ENCODE measurements at regions not wholly inside any gene's neighbourhood (a gene's known extent, or its start where the extent isn't known, plus 50 kb on each side); places are given as distances from the start of the nearest gene placed in this dataset.
"Not testable (repeated sequence)": the region's sequence is repeated elsewhere in the genome, so short reads cannot be mapped to it uniquely, and the experiment has no call there.

GRCh38 chr5:39762761-39763160 lies 338.0 kb upstream of the DAB2 start:
- Histone ChIP-seq H3K27ac (ENCODE audit: low read depth in 1 of 2, low read length in 2 of 2) (no peak overlapping the region), H3K9me3 (ENCODE audit: control insufficient read depth, low read length) (no peaks in the 10 kb centered on the region), H3K27me3 (ENCODE audit: control insufficient read depth in 1 of 2, insufficient read depth in 2 of 2, low read length in 1 of 2) (no peaks in the 10 kb centered on the region), H3K36me3 (ENCODE audit: control insufficient read depth in 1 of 2, insufficient read depth in 2 of 2, low read length in 1 of 2) (no peaks in the 10 kb centered on the region), H3K4me3 (ENCODE audit: low read length in 2 of 2) (no peak overlapping the region), H3K4me1 (ENCODE audit: control insufficient read depth in 1 of 2, insufficient read depth in 2 of 2, low read length in 2 of 2) (peaks cover 0 to 3% of the 10 kb centered on the region in 2 donors)
- 46 to 58% methylated on average over 3 of the region's 3 CpGs for WGBS, 2 donors
- intact Hi-C loops (cut with DNase I) = no loop called here
- DNase-seq (no peak), ATAC-seq (ENCODE audit: low FRiP score) (no peak)

GRCh38 chr5:39761199-39761950 lies 336.6 kb upstream of the DAB2 start:
- Histone ChIP-seq H3K27me3 (ENCODE audit: control insufficient read depth in 1 of 2, insufficient read depth in 2 of 2, low read length in 1 of 2) (no peaks in the 10 kb centered on the region), H3K9me3 (ENCODE audit: control insufficient read depth, low read length) (no peaks in the 10 kb centered on the region), H3K27ac (ENCODE audit: low read depth in 1 of 2, low read length in 2 of 2) (no peak overlapping the region), H3K4me3 (ENCODE audit: low read length in 2 of 2) (no peak overlapping the region), H3K4me1 (ENCODE audit: control insufficient read depth in 1 of 2, insufficient read depth in 2 of 2, low read length in 2 of 2) (peaks cover 0 to 3% of the 10 kb centered on the region in 2 donors), H3K36me3 (ENCODE audit: control insufficient read depth in 1 of 2, insufficient read depth in 2 of 2, low read length in 1 of 2) (no peaks in the 10 kb centered on the region)
- DNase-seq = no peak
- ATAC-seq (ENCODE audit: low FRiP score) = no peak
- 78 to 81% methylated on average over 10 of the region's 10 CpGs for WGBS, 2 donors
- intact Hi-C loops (cut with DNase I) = no loop called here

GRCh38 chr5:39760385-39761198 lies 335.8 kb upstream of the DAB2 start:
- H3K27me3 ChIP-seq (ENCODE audit: control insufficient read depth in 1 of 2, insufficient read depth in 2 of 2, low read length in 1 of 2) = no peaks in the 10 kb centered on the region
- no peak overlapping the region for H3K4me3 ChIP-seq (ENCODE audit: low read length in 2 of 2)
- peaks cover 0 to 3% of the 10 kb centered on the region in 2 donors for H3K4me1 ChIP-seq (ENCODE audit: control insufficient read depth in 1 of 2, insufficient read depth in 2 of 2, low read length in 2 of 2)
- 10 to 12% methylated on average over 5 of the region's 5 CpGs for WGBS, 2 donors
- no peak for DNase-seq
- intact Hi-C loops (cut with DNase I) = no loop called here
- peak; percentile 90 for ATAC-seq (ENCODE audit: low FRiP score)
- H3K9me3 ChIP-seq (ENCODE audit: control insufficient read depth, low read length) = no peaks in the 10 kb centered on the region
- H3K36me3 ChIP-seq (ENCODE audit: control insufficient read depth in 1 of 2, insufficient read depth in 2 of 2, low read length in 1 of 2) = no peaks in the 10 kb centered on the region
- H3K27ac ChIP-seq (ENCODE audit: low read depth in 1 of 2, low read length in 2 of 2) = no peak overlapping the region

- H3K4me3 ChIP-seq (ENCODE audit: low read length in 2 of 2) = no peak overlapping the region
- H3K9me3 ChIP-seq (ENCODE audit: control insufficient read depth, low read length) = no peaks in the 10 kb centered on the region
- H3K27ac ChIP-seq (ENCODE audit: low read depth in 1 of 2, low read length in 2 of 2) = no peak overlapping the region
- no peaks in the 10 kb centered on the region for H3K27me3 ChIP-seq (ENCODE audit: control insufficient read depth in 1 of 2, insufficient read depth in 2 of 2, low read length in 1 of 2)
- H3K36me3 ChIP-seq (ENCODE audit: control insufficient read depth in 1 of 2, insufficient read depth in 2 of 2, low read length in 1 of 2) = no peaks in the 10 kb centered on the region
- intact Hi-C loops (cut with DNase I) = no loop called here
- no peak for DNase-seq
- no peak for ATAC-seq (ENCODE audit: low FRiP score)
- peaks cover 0 to 3% of the 10 kb centered on the region in 2 donors for H3K4me1 ChIP-seq (ENCODE audit: control insufficient read depth in 1 of 2, insufficient read depth in 2 of 2, low read length in 2 of 2)
Observed at GRCh38 chr5:39759701-39760100, 334.9 kb upstream of the DAB2 start.

- ATAC-seq (ENCODE audit: low FRiP score) (no peak), DNase-seq (no peak)
- H3K4me3 ChIP-seq (ENCODE audit: low read length in 2 of 2) = no peak overlapping the region
- 85% methylated on average over 3 of the region's 3 CpGs for WGBS, 2 donors
- no peaks in the 10 kb centered on the region for H3K9me3 ChIP-seq (ENCODE audit: control insufficient read depth, low read length)
- no peaks in the 10 kb centered on the region for H3K27me3 ChIP-seq (ENCODE audit: control insufficient read depth in 1 of 2, insufficient read depth in 2 of 2, low read length in 1 of 2)
- intact Hi-C loops (cut with DNase I) = no loop called here
- H3K36me3 ChIP-seq (ENCODE audit: control insufficient read depth in 1 of 2, insufficient read depth in 2 of 2, low read length in 1 of 2) = no peaks in the 10 kb centered on the region
- peaks cover 0 to 3% of the 10 kb centered on the region in 2 donors for H3K4me1 ChIP-seq (ENCODE audit: control insufficient read depth in 1 of 2, insufficient read depth in 2 of 2, low read length in 2 of 2)
- H3K27ac ChIP-seq (ENCODE audit: low read depth in 1 of 2, low read length in 2 of 2) = no peak overlapping the region
Observed at GRCh38 chr5:39758426-39758825, 333.6 kb upstream of the DAB2 start.

GRCh38 chr5:39757131-39757530 lies 332.4 kb upstream of the DAB2 start:
- no peaks in the 10 kb centered on the region for H3K9me3 ChIP-seq (ENCODE audit: control insufficient read depth, low read length)
- H3K27ac ChIP-seq (ENCODE audit: low read depth in 1 of 2, low read length in 2 of 2) = no peak overlapping the region
- H3K36me3 ChIP-seq (ENCODE audit: control insufficient read depth in 1 of 2, insufficient read depth in 2 of 2, low read length in 1 of 2) = no peaks in the 10 kb centered on the region
- ATAC-seq (ENCODE audit: low FRiP score) = no peak
- peaks cover 0 to 3% of the 10 kb centered on the region in 2 donors for H3K4me1 ChIP-seq (ENCODE audit: control insufficient read depth in 1 of 2, insufficient read depth in 2 of 2, low read length in 2 of 2)
- intact Hi-C loops (cut with DNase I) = no loop called here
- no peaks in the 10 kb centered on the region for H3K27me3 ChIP-seq (ENCODE audit: control insufficient read depth in 1 of 2, insufficient read depth in 2 of 2, low read length in 1 of 2)
- DNase-seq = no peak
- H3K4me3 ChIP-seq (ENCODE audit: low read length in 2 of 2) = no peak overlapping the region
- WGBS, 2 donors = 69 to 91% methylated on average over 1 of the region's 1 CpG

- Histone ChIP-seq H3K27me3 (ENCODE audit: control insufficient read depth in 1 of 2, insufficient read depth in 2 of 2, low read length in 1 of 2) (no peaks in the 10 kb centered on the region), H3K4me3 (ENCODE audit: low read length in 2 of 2) (no peak overlapping the region), H3K36me3 (ENCODE audit: control insufficient read depth in 1 of 2, insufficient read depth in 2 of 2, low read length in 1 of 2) (no peaks in the 10 kb centered on the region), H3K4me1 (ENCODE audit: control insufficient read depth in 1 of 2, insufficient read depth in 2 of 2, low read length in 2 of 2) (peaks cover 0 to 3% of the 10 kb centered on the region in 2 donors), H3K27ac (ENCODE audit: low read depth in 1 of 2, low read length in 2 of 2) (no peak overlapping the region), H3K9me3 (ENCODE audit: control insufficient read depth, low read length) (no peaks in the 10 kb centered on the region)
- DNase-seq (no peak), ATAC-seq (ENCODE audit: low FRiP score) (no peak)
- intact Hi-C loops (cut with DNase I) = no loop called here
Observed at GRCh38 chr5:39755986-39756385, 331.2 kb upstream of the DAB2 start.

- Histone ChIP-seq H3K27me3 (ENCODE audit: control insufficient read depth in 1 of 2, insufficient read depth in 2 of 2, low read length in 1 of 2) (no peaks in the 10 kb centered on the region), H3K27ac (ENCODE audit: low read depth in 1 of 2, low read length in 2 of 2) (no peak overlapping the region), H3K9me3 (ENCODE audit: control insufficient read depth, low read length) (no peaks in the 10 kb centered on the region), H3K4me3 (ENCODE audit: low read length in 2 of 2) (no peak overlapping the region), H3K36me3 (ENCODE audit: control insufficient read depth in 1 of 2, insufficient read depth in 2 of 2, low read length in 1 of 2) (no peaks in the 10 kb centered on the region), H3K4me1 (ENCODE audit: control insufficient read depth in 1 of 2, insufficient read depth in 2 of 2, low read length in 2 of 2) (peaks cover 0 to under 1% of the 10 kb centered on the region in 2 donors)
- DNase-seq (no peak), ATAC-seq (ENCODE audit: low FRiP score) (no peak)
- intact Hi-C loops (cut with DNase I) = no loop called here
Observed at GRCh38 chr5:39755452-39755851, 330.7 kb upstream of the DAB2 start.

GRCh38 chr5:39753747-39754146 lies 329.0 kb upstream of the DAB2 start:
- ATAC-seq (ENCODE audit: low FRiP score); H3K9me3 ChIP-seq (ENCODE audit: control insufficient read depth, low read length); H3K36me3 ChIP-seq (ENCODE audit: control insufficient read depth in 1 of 2, insufficient read depth in 2 of 2, low read length in 1 of 2); intact Hi-C loops (cut with DNase I); H3K4me3 ChIP-seq (ENCODE audit: low read length in 2 of 2); H3K27ac ChIP-seq (ENCODE audit: low read depth in 1 of 2, low read length in 2 of 2); DNase-seq; H3K4me1 ChIP-seq (ENCODE audit: control insufficient read depth in 1 of 2, insufficient read depth in 2 of 2, low read length in 2 of 2); H3K27me3 ChIP-seq (ENCODE audit: control insufficient read depth in 1 of 2, insufficient read depth in 2 of 2, low read length in 1 of 2): not testable (repeated sequence)
- 93 to 94% methylated on average over 1 of the region's 1 CpG for WGBS, 2 donors

Data from aorta (tissue), 5 donors.